ENCODE measurements at regions not wholly inside any gene's neighbourhood (a gene's known extent, or its start where the extent isn't known, plus 50 kb on each side); places are given as distances from the start of the nearest gene placed in this dataset.

DNA sequence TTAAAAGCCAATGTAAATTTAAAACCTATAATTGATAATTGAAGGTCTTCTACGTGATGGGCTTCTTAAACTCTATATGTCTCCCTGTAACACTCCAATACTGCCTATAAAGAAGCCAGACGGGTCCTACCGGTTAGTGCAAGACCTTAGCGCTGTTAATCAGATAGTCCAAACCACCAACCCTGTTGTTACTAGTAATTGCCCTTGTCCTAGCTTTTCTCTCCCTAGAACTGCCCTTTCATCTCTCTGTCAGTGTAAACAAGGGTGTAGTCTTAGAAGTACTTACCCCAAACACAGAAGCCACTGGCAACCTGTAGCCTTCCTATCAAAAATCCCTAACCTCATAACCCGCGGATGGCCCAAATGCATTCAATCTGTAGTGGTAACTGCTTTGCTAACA lies 243.0 kb upstream of the DIO3 start:
- H3K4me1 ChIP-seq (ENCODE audit: control insufficient read depth in 1 of 2, insufficient read depth in 2 of 2, low read length in 2 of 2): no peaks in the 10 kb centered on the region
- Mint-ChIP-seq H3K4me1 (no peaks in the 10 kb centered on the region), H3K9me3 (peaks cover 9 to 32% (median 27%) of the 10 kb centered on the region in 7 donors), H3K27me3 (ENCODE audit: low read depth in 3 of 3) (peaks cover 0 to 3% (median 0%) of the 10 kb centered on the region in 3 donors), H3K27ac (no peak overlapping the region), H3K36me3 (no peaks in the 10 kb centered on the region), H3K4me3 (no peak overlapping the region)
- TF ChIP-seq, protein P1, sequence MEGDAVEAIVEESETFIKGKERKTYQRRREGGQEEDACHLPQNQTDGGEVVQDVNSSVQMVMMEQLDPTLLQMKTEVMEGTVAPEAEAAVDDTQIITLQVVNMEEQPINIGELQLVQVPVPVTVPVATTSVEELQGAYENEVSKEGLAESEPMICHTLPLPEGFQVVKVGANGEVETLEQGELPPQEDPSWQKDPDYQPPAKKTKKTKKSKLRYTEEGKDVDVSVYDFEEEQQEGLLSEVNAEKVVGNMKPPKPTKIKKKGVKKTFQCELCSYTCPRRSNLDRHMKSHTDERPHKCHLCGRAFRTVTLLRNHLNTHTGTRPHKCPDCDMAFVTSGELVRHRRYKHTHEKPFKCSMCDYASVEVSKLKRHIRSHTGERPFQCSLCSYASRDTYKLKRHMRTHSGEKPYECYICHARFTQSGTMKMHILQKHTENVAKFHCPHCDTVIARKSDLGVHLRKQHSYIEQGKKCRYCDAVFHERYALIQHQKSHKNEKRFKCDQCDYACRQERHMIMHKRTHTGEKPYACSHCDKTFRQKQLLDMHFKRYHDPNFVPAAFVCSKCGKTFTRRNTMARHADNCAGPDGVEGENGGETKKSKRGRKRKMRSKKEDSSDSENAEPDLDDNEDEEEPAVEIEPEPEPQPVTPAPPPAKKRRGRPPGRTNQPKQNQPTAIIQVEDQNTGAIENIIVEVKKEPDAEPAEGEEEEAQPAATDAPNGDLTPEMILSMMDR (IDR thresholded peaks at IDR 0.05): no peak
- WGBS (ENCODE audit: insufficient coverage): no CpG with 5 or more reads among the region's 6 CpGs
- H3K9me3 ChIP-seq (replicated peaks in 1 of 2; ENCODE audit: control insufficient read depth in 1 of 2, insufficient read depth in 1 of 2, low read length in 2 of 2): peaks cover 19 to 20% of the 10 kb centered on the region in 2 donors
- no peak overlapping the region for H3K4me3 ChIP-seq (replicated peaks in 1 of 3; ENCODE audit: low read depth in 2 of 3, low read length in 3 of 3)
- intact Hi-C loops (cut with micrococcal nuclease): no loop called here
- H3K4me2 ChIP-seq (replicated peaks; ENCODE audit: extremely low read depth, low read length, poor library complexity, severe bottlenecking): no peak overlapping the region
- H3K79me2 ChIP-seq (ENCODE audit: insufficient read depth, low read length): no peaks in the 10 kb centered on the region
- H3K27me3 ChIP-seq (ENCODE audit: control insufficient read depth in 2 of 2, insufficient read depth in 2 of 2, low read length in 2 of 2): no peaks in the 10 kb centered on the region
- no peaks in the 10 kb centered on the region for H3K36me3 ChIP-seq (replicated peaks in 1 of 2; ENCODE audit: control insufficient read depth in 1 of 2, insufficient read depth in 2 of 2, low read length in 2 of 2)
- no peak for DNase-seq
- no peak overlapping the region for H3K9ac ChIP-seq (ENCODE audit: insufficient read depth, low read length, poor library complexity, severe bottlenecking)
- no peak overlapping the region for H2AFZ ChIP-seq (ENCODE audit: insufficient read depth, low read depth, low read length, poor library complexity, severe bottlenecking)
- H3K27ac ChIP-seq (ENCODE audit: low read depth in 1 of 2, low read length in 2 of 2): no peak overlapping the region
- H4K20me1 ChIP-seq (ENCODE audit: insufficient read depth, low read length): no peaks in the 10 kb centered on the region

DNA sequence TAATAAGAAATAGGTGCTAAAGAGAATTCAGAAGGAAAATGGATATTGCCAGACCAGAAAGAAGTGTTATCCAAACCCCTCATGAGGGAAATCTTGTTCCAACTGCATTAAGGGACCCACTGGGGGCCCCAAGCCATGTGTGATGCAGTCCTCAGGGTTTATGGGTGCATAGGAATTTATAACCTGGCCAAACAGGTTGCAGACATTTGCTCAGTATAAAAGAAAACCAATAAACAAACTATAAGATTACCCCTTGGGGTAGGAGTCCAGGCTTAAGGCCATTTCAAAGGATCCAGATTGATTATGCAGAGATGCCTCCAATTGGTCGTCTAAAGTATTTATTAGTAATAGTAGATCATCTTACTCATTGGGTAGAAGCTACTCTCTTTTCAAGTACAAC lies 240.9 kb upstream of the DIO3 start:
- no peak overlapping the region for H3K4me3 Mint-ChIP-seq
- peaks cover 14 to 18% of the 10 kb centered on the region in 2 donors for H3K9me3 ChIP-seq (replicated peaks in 1 of 2; ENCODE audit: control insufficient read depth in 1 of 2, insufficient read depth in 1 of 2, low read length in 2 of 2)

More for the DNA sequence above, 240.9 kb upstream of the DIO3 start:
- Histone ChIP-seq H3K27me3 (ENCODE audit: control insufficient read depth in 2 of 2, insufficient read depth in 2 of 2, low read length in 2 of 2) (no peaks in the 10 kb centered on the region), H3K36me3 (replicated peaks in 1 of 2; ENCODE audit: control insufficient read depth in 1 of 2, insufficient read depth in 2 of 2, low read length in 2 of 2) (no peaks in the 10 kb centered on the region), H3K79me2 (ENCODE audit: insufficient read depth, low read length) (no peaks in the 10 kb centered on the region), H3K27ac (ENCODE audit: low read depth in 1 of 2, low read length in 2 of 2) (no peak overlapping the region), H3K4me1 (ENCODE audit: control insufficient read depth in 1 of 2, insufficient read depth in 2 of 2, low read length in 2 of 2) (no peaks in the 10 kb centered on the region), H2AFZ (ENCODE audit: insufficient read depth, low read depth, low read length, poor library complexity, severe bottlenecking) (no peak overlapping the region), H3K9ac (ENCODE audit: insufficient read depth, low read length, poor library complexity, severe bottlenecking) (no peak overlapping the region), H4K20me1 (ENCODE audit: insufficient read depth, low read length) (no peaks in the 10 kb centered on the region), H3K4me3 (replicated peaks in 1 of 3; ENCODE audit: low read depth in 2 of 3, low read length in 3 of 3) (no peak overlapping the region), H3K4me2 (replicated peaks; ENCODE audit: extremely low read depth, low read length, poor library complexity, severe bottlenecking) (no peak overlapping the region)
- no peaks in the 10 kb centered on the region for H3K36me3 Mint-ChIP-seq
- H3K27ac Mint-ChIP-seq: no peak overlapping the region
- WGBS (ENCODE audit: insufficient coverage): no CpG with 5 or more reads among the region's 1 CpG
- H3K4me1 Mint-ChIP-seq: no peaks in the 10 kb centered on the region
- TF ChIP-seq, protein P1 (IDR thresholded peaks at IDR 0.05): no peak
- peaks cover 14 to 35% (median 27%) of the 10 kb centered on the region in 7 donors for H3K9me3 Mint-ChIP-seq
- DNase-seq: no peak
- intact Hi-C loops (cut with micrococcal nuclease): no loop called here
- peaks cover 0 to 1% (median 0%) of the 10 kb centered on the region in 3 donors for H3K27me3 Mint-ChIP-seq (ENCODE audit: low read depth in 3 of 3)

All from CD14-positive monocyte (primary cell).